Esophagus squamous epithelium (tissue), 5 donors: ENCODE measurements at regions not wholly inside any gene's neighbourhood (a gene's known extent, or its start where the extent isn't known, plus 50 kb on each side); places are given as distances from the start of the nearest gene placed in this dataset.
"Not testable (repeated sequence)": the region's sequence is repeated elsewhere in the genome, so short reads cannot be mapped to it uniquely, and the experiment has no call there.

Experiments
- DNase-seq: peaks from one replicate; lab custom pipeline; 2025; lab: John Stamatoyannopoulos, UW
- H3K27ac ChIP-seq, 4 donors: fragments of 200-600 bp; sonication (generic); one replicate each; pipeline ENCODE4 v1.5.1; 2016 to 2019; ENCODE audit warnings: mild to moderate bottlenecking in 1 of 4
- H3K27me3 ChIP-seq, 4 donors: fragments of 200-600 bp; sonication (generic); 1 replicate in 3 of 4; 2 replicates in 1 of 4; pipeline versions ENCODE4 v1.5.1 to v1.6.0; 2017 to 2021; ENCODE audit warnings: antibody characterized with exemption in 1 of 4
- H3K36me3 ChIP-seq, 3 donors: fragments of 200-600 bp; sonication (generic); one replicate each; pipeline ENCODE4 v1.5.1; 2016 to 2019
- H3K4me1 ChIP-seq, 3 donors: fragments of 200-600 bp; sonication (generic); one replicate each; pipeline ENCODE4 v1.5.1; 2017 to 2019
- H3K4me3 ChIP-seq, 4 donors: fragments of 200-600 bp; sonication (generic); 1 replicate in 3 of 4; 2 replicates in 1 of 4; pipeline ENCODE4 v1.5.1; 2016 to 2019; ENCODE audit warnings: mild to moderate bottlenecking in 2 of 4, moderate library complexity in 1 of 4
- H3K9me3 ChIP-seq, 3 donors: fragments of 200-600 bp; sonication (generic); one replicate each; pipeline ENCODE4 v1.5.1; 2016 to 2019
- CTCF ChIP-seq, 6 experiments: fragments of 450-650 bp in 4 of 6; fragments of 200-600 bp in 2 of 6; sonication (generic) in 2 of 6; IDR thresholded peaks; one replicate each; pipeline ENCODE4 v1.5.1; 2016 to 2019; ENCODE audit warnings: antibody characterized with exemption in 6 of 6, mild to moderate bottlenecking in 4 of 6, moderate library complexity in 4 of 6
- POLR2A ChIP-seq, 4 donors: fragments of 450-650 bp; IDR thresholded peaks; one replicate each; pipeline ENCODE4 v1.6.1; 2017; ENCODE audit warnings: antibody characterized with exemption in 4 of 4, mild to moderate bottlenecking in 4 of 4, moderate library complexity in 3 of 4
- WGBS, 2 donors: methylation state at CpG; one replicate each; pipeline ENCODE4 v1.1.5; 2018; 5-methylcytosine and 5-hydroxymethylcytosine counted together
- intact Hi-C: fragments of 100-400 bp; cut with DNase I; formaldehyde crosslinking; loops from one replicate; pipeline ENCODE4 v1.15.0; 2022
- donor health status: DM: yes; HTN: yes; CAD: no.

- H3K27me3 ChIP-seq: no peaks in the 10 kb centered on the region
- peaks cover 0 to 11% (median 6%) of the 10 kb centered on the region in 3 donors for H3K9me3 ChIP-seq
- H3K4me3 ChIP-seq: no peak overlapping the region
- TF ChIP-seq POLR2A (IDR thresholded peaks at IDR 0.05): no peak
- no peak for TF ChIP-seq CTCF (IDR thresholded peaks at IDR 0.05)
- H3K36me3 ChIP-seq: no peaks in the 10 kb centered on the region
- no peaks in the 10 kb centered on the region for H3K4me1 ChIP-seq
- no peak overlapping the region for H3K27ac ChIP-seq
- no peak for DNase-seq
- intact Hi-C loops: no loop called here
- 56 to 69% methylated on average over 1 to 8 of the region's 8 CpGs for WGBS, 2 donors
Observed at GRCh38 chr15:96867992-96868391, 537.5 kb downstream of the NR2F2 start.

GRCh38 chr15:96869122-96869521 lies 538.6 kb downstream of the NR2F2 start:
- 88 to 93% methylated on average over 1 of the region's 1 CpG for WGBS, 2 donors
- H3K27me3 ChIP-seq: no peaks in the 10 kb centered on the region

GRCh38 chr15:96869790-96870189 lies 539.3 kb downstream of the NR2F2 start:
- H3K9me3 ChIP-seq: peaks cover 0 to 11% (median 6%) of the 10 kb centered on the region in 3 donors
- no peak overlapping the region for H3K4me3 ChIP-seq
- H3K27ac ChIP-seq: no peak overlapping the region
- no peaks in the 10 kb centered on the region for H3K27me3 ChIP-seq
- 21 to 22% methylated on average over 1 of the region's 1 CpG for WGBS, 2 donors
- no peaks in the 10 kb centered on the region for H3K4me1 ChIP-seq
- no peaks in the 10 kb centered on the region for H3K36me3 ChIP-seq
- TF ChIP-seq CTCF (IDR thresholded peaks at IDR 0.05) (no peak), POLR2A (IDR thresholded peaks at IDR 0.05) (no peak)
- intact Hi-C loops: no loop called here
- DNase-seq: no peak

More at GRCh38 chr15:96869122-96869521, 538.6 kb downstream of the NR2F2 start:
- H3K36me3 ChIP-seq: no peaks in the 10 kb centered on the region
- H3K4me3 ChIP-seq: no peak overlapping the region
- TF ChIP-seq POLR2A (IDR thresholded peaks at IDR 0.05) (no peak), CTCF (IDR thresholded peaks at IDR 0.05) (no peak)
- no peak overlapping the region for H3K27ac ChIP-seq
- no peak for DNase-seq
- no peaks in the 10 kb centered on the region for H3K4me1 ChIP-seq
- peaks cover 0 to 11% (median 6%) of the 10 kb centered on the region in 3 donors for H3K9me3 ChIP-seq
- intact Hi-C loops: no loop called here

GRCh38 chr15:96870580-96870979 lies 540.1 kb downstream of the NR2F2 start:
- Histone ChIP-seq H3K9me3 (peaks cover 0 to 11% (median 6%) of the 10 kb centered on the region in 3 donors), H3K36me3 (no peaks in the 10 kb centered on the region), H3K27me3 (no peaks in the 10 kb centered on the region), H3K4me3 (no peak overlapping the region), H3K27ac (no peak overlapping the region), H3K4me1 (no peaks in the 10 kb centered on the region)
- intact Hi-C loops: no loop called here
- DNase-seq: no peak
- TF ChIP-seq POLR2A (IDR thresholded peaks at IDR 0.05) (no peak), CTCF (IDR thresholded peaks at IDR 0.05) (no peak)
- 81 to 84% methylated on average over 5 to 8 of the region's 8 CpGs for WGBS, 2 donors

- 86 to 93% methylated on average over 5 to 6 of the region's 6 CpGs for WGBS, 2 donors
- intact Hi-C loops, H3K9me3 ChIP-seq, H3K27me3 ChIP-seq, H3K27ac ChIP-seq, H3K4me1 ChIP-seq, DNase-seq, H3K36me3 ChIP-seq, H3K4me3 ChIP-seq: not testable (repeated sequence)
Observed at GRCh38 chr15:96877442-96877841, 546.9 kb downstream of the NR2F2 start.

- no peaks in the 10 kb centered on the region for H3K9me3 ChIP-seq
- H3K27ac ChIP-seq: no peak overlapping the region
- TF ChIP-seq CTCF (IDR thresholded peaks at IDR 0.05): no peak
- no peak for TF ChIP-seq POLR2A (IDR thresholded peaks at IDR 0.05)
- H3K4me3 ChIP-seq: no peak overlapping the region
- H3K4me1 ChIP-seq: no peaks in the 10 kb centered on the region
- no peaks in the 10 kb centered on the region for H3K27me3 ChIP-seq
- 69 to 100% methylated on average over 1 to 2 of the region's 2 CpGs for WGBS, 2 donors
- intact Hi-C loops: no loop called here
- DNase-seq: no peak
- no peaks in the 10 kb centered on the region for H3K36me3 ChIP-seq
Observed at GRCh38 chr15:96878129-96878528, 547.6 kb downstream of the NR2F2 start.
